ENCODE measurements at regions not wholly inside any gene's neighbourhood (a gene's known extent, or its start where the extent isn't known, plus 50 kb on each side); places are given as distances from the start of the nearest gene placed in this dataset.

DNA sequence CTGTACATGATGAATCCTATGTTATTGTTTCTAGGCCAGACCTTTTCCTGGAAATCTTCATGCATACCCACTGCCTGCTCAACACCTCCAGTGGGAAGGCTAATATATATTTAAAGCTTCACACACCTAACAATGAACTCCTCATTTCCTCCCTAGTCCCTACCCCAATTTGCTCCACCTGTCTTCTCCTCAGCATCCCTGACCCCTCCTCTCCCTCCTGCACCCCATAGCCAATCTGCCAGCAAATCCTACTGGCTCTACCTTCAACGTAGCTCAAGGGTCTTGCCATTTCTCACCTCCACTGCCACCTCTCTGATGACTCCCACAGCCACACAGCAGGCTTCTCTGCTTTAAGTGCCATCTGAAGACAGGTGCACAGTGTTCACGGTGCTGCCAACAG is 215.6 kb upstream of the WSB1 start:
- ChIA-PET CTCF (ENCODE audit: unreplicated experiment) (no interaction called here), POLR2A (no interaction called here)
- no peaks in the 10 kb centered on the region for H3K9me3 ChIP-seq (ENCODE audit: low read length)
- no TSS peak for BruUV-seq (replicated peaks)
- no peaks in the 10 kb centered on the region for H3K36me3 ChIP-seq (ENCODE audit: insufficient read depth, low read length)
- H4K20me1 ChIP-seq (ENCODE audit: insufficient read depth, low read length), result no peaks in the 10 kb centered on the region
- intact Hi-C loops (cut with micrococcal nuclease; ENCODE audit: unreplicated experiment), result no loop called here
- TF ChIP-seq, protein P1, sequence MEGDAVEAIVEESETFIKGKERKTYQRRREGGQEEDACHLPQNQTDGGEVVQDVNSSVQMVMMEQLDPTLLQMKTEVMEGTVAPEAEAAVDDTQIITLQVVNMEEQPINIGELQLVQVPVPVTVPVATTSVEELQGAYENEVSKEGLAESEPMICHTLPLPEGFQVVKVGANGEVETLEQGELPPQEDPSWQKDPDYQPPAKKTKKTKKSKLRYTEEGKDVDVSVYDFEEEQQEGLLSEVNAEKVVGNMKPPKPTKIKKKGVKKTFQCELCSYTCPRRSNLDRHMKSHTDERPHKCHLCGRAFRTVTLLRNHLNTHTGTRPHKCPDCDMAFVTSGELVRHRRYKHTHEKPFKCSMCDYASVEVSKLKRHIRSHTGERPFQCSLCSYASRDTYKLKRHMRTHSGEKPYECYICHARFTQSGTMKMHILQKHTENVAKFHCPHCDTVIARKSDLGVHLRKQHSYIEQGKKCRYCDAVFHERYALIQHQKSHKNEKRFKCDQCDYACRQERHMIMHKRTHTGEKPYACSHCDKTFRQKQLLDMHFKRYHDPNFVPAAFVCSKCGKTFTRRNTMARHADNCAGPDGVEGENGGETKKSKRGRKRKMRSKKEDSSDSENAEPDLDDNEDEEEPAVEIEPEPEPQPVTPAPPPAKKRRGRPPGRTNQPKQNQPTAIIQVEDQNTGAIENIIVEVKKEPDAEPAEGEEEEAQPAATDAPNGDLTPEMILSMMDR (conservative IDR thresholded peaks at IDR 0.05; ENCODE audit: low read length), result no peak
- DNase-seq (ENCODE audit: low spot score), result no peak
- H3K27ac ChIP-seq (ENCODE audit: low read depth, low read length, poor library complexity, severe bottlenecking), result no peak overlapping the region
- H2AFZ ChIP-seq (ENCODE audit: low read length), result no peak overlapping the region
- no peak overlapping the region for H3K4me3 ChIP-seq (ENCODE audit: low read depth, low read length, poor library complexity, severe bottlenecking)
- no peaks in the 10 kb centered on the region for H3K79me2 ChIP-seq (ENCODE audit: insufficient read depth, low read depth, low read length)
- H3K9me2 ChIP-seq (ENCODE audit: insufficient read depth, low read length), result no peaks in the 10 kb centered on the region
- H3K4me1 ChIP-seq (ENCODE audit: insufficient read depth, low read length, poor library complexity, severe bottlenecking), result no peaks in the 10 kb centered on the region
- H3K4me2 ChIP-seq (ENCODE audit: low read length), result no peak overlapping the region

DNA sequence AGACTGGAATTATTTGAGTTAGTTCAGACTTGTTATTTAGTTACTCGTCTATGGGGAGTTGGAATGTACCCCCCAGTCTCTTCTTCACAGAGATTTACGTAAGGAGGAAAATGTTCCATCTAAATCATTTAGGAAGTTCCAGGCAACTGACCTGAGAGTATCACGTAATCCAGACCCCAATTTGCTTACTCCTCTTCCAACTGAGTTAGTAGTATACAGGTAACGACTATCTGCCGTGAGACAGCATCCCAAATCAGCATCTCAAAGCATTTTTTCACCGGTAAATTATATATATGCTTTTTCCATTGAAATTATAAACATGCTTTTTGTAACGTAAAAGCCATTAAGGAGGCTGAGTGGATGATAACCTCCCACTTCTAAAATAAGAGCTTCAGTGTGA is 214.3 kb upstream of the WSB1 start:
- CTCF ChIA-PET (ENCODE audit: unreplicated experiment), result no interaction called here

DNA sequence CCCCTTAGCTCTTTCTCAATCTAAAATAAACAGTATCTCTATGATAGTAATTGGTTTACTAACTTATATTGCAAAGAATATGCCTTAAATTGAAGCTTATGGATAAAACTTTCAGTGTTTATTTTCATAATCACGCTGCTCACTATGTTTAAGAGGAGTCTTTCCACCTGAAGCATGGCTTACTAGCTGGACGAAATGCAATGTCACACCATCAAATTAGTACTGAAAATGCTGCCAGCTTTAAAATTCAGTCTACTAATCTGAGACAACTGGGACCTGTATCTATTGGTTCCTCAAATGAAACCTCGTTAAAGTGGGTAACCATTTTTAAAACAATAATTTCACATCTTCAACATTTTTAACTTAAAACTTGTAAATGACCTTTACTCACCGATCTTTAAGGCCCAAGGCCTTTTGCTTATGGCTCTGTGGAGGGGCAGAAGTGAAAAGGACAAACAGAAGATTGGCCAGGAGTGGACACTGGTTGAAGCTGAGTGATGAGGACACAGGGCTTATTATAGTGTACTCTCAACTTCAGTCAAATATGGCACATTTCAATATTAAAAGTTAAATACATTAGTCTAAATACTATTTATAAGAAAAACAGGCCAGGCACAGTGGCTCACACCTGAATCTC is 212.8 kb upstream of the WSB1 start:
- Histone ChIP-seq H3K36me3 (ENCODE audit: insufficient read depth, low read length) (no peaks in the 10 kb centered on the region), H3K79me2 (ENCODE audit: insufficient read depth, low read depth, low read length) (no peaks in the 10 kb centered on the region), H4K20me1 (ENCODE audit: insufficient read depth, low read length) (no peaks in the 10 kb centered on the region), H3K4me1 (ENCODE audit: insufficient read depth, low read length, poor library complexity, severe bottlenecking) (no peaks in the 10 kb centered on the region), H3K9me3 (ENCODE audit: low read length) (no peaks in the 10 kb centered on the region), H3K9me2 (ENCODE audit: insufficient read depth, low read length) (no peaks in the 10 kb centered on the region), H3K4me3 (ENCODE audit: low read depth, low read length, poor library complexity, severe bottlenecking) (no peak overlapping the region), H3K4me2 (ENCODE audit: low read length) (no peak overlapping the region), H3K27ac (ENCODE audit: low read depth, low read length, poor library complexity, severe bottlenecking) (no peak overlapping the region), H2AFZ (ENCODE audit: low read length) (no peak overlapping the region)
- no TSS peak for BruUV-seq (replicated peaks)
- no peak for DNase-seq (ENCODE audit: low spot score)
- intact Hi-C loops (cut with micrococcal nuclease; ENCODE audit: unreplicated experiment), result no loop called here
- CTCF ChIA-PET (ENCODE audit: unreplicated experiment), result no interaction called here
- TF ChIP-seq, protein P1 (conservative IDR thresholded peaks at IDR 0.05; ENCODE audit: low read length), result no peak
- no peak for TF ChIP-seq EZH2phosphoT487 (IDR thresholded peaks at IDR 0.05; ENCODE audit: borderline replicate concordance, low read depth, low read length)
- POLR2A ChIA-PET, result interaction anchor here (0.6 kb wide), 1 partner anchor 339 kb away, joined by 3 read pairs; no protein-coding TSS in a partner anchor

More for the DNA sequence above, 214.3 kb upstream of the WSB1 start:
- H3K27ac ChIP-seq (ENCODE audit: low read depth, low read length, poor library complexity, severe bottlenecking), result no peak overlapping the region
- H3K4me1 ChIP-seq (ENCODE audit: insufficient read depth, low read length, poor library complexity, severe bottlenecking), result no peaks in the 10 kb centered on the region
- H3K4me2 ChIP-seq (ENCODE audit: low read length), result no peak overlapping the region
- POLR2A ChIA-PET, result no interaction called here
- no peaks in the 10 kb centered on the region for H4K20me1 ChIP-seq (ENCODE audit: insufficient read depth, low read length)
- TF ChIP-seq EZH2phosphoT487 (IDR thresholded peaks at IDR 0.05; ENCODE audit: borderline replicate concordance, low read depth, low read length), result no peak
- TF ChIP-seq, protein P1 (conservative IDR thresholded peaks at IDR 0.05; ENCODE audit: low read length), result no peak
- H3K36me3 ChIP-seq (ENCODE audit: insufficient read depth, low read length), result no peaks in the 10 kb centered on the region
- DNase-seq (ENCODE audit: low spot score), result no peak
- H3K9me3 ChIP-seq (ENCODE audit: low read length), result no peaks in the 10 kb centered on the region
- no TSS peak for BruUV-seq (replicated peaks)
- no peaks in the 10 kb centered on the region for H3K9me2 ChIP-seq (ENCODE audit: insufficient read depth, low read length)
- no peak overlapping the region for H2AFZ ChIP-seq (ENCODE audit: low read length)
- intact Hi-C loops (cut with micrococcal nuclease; ENCODE audit: unreplicated experiment), result no loop called here
- H3K4me3 ChIP-seq (ENCODE audit: low read depth, low read length, poor library complexity, severe bottlenecking), result no peak overlapping the region
- no peaks in the 10 kb centered on the region for H3K79me2 ChIP-seq (ENCODE audit: insufficient read depth, low read depth, low read length)

All from OCI-LY7 (cell line).